Body of pancreas (tissue), 4 donors: ENCODE measurements at regions not wholly inside any gene's neighbourhood (a gene's known extent, or its start where the extent isn't known, plus 50 kb on each side); places are given as distances from the start of the nearest gene placed in this dataset.

Source experiments
- POLR2A ChIP-seq, 3 donors: fragments of 450-650 bp; IDR thresholded peaks; one replicate each; pipeline ENCODE4 v1.6.1; 2016; ENCODE audit warnings: antibody characterized with exemption in 3 of 3, mild to moderate bottlenecking in 2 of 3
- TF ChIP-seq, protein P1 (sequence below), 7 experiments: fragments of 450-650 bp in 4 of 7; fragments of 200-600 bp in 3 of 7; sonication (generic) in 3 of 7; IDR thresholded peaks; one replicate each; pipeline ENCODE4 v1.5.1; 2016 to 2019; ENCODE audit warnings: antibody characterized with exemption in 7 of 7

DNA sequence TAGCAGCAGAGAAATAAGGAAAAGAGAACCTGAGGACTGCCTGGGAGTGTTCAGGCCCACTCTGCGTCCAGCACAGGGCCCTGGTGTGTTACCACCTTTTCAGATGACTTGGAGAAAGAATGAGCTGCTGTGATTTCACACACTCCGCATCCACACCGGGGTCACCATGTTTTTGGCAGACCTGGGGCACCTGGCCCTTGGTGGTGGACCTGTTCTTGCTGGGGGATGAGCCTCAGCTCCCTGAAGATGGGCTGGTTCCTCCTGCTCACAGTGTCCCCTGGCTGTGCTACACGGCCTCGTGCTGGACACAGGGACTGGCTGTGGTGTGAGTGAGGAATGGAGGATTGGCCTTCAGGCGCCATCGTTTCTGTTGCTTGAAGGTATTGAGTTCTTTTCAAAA is 1381.4 kb downstream of the TBC1D22A start:
- TF ChIP-seq, protein P1, sequence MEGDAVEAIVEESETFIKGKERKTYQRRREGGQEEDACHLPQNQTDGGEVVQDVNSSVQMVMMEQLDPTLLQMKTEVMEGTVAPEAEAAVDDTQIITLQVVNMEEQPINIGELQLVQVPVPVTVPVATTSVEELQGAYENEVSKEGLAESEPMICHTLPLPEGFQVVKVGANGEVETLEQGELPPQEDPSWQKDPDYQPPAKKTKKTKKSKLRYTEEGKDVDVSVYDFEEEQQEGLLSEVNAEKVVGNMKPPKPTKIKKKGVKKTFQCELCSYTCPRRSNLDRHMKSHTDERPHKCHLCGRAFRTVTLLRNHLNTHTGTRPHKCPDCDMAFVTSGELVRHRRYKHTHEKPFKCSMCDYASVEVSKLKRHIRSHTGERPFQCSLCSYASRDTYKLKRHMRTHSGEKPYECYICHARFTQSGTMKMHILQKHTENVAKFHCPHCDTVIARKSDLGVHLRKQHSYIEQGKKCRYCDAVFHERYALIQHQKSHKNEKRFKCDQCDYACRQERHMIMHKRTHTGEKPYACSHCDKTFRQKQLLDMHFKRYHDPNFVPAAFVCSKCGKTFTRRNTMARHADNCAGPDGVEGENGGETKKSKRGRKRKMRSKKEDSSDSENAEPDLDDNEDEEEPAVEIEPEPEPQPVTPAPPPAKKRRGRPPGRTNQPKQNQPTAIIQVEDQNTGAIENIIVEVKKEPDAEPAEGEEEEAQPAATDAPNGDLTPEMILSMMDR (IDR thresholded peaks at IDR 0.05) = no peak
- no peak for TF ChIP-seq POLR2A (IDR thresholded peaks at IDR 0.05)
